SK-N-SH treated with all-trans-retinoic acid at 6 μM for 48 hours (cell line): ENCODE measurements at regions not wholly inside any gene's neighbourhood (a gene's known extent, or its start where the extent isn't known, plus 50 kb on each side); places are given as distances from the start of the nearest gene placed in this dataset.

ENCODE experiments used
- OSR1 ChIP-seq: fragments of 250-450 bp; sonication (Bioruptor Pico); IDR thresholded peaks from 2 replicates; pipeline ENCODE4 v1.8.0; 2022; ENCODE audit warnings: moderate library complexity, mild to moderate bottlenecking, inconsistent platforms
- PATZ1 ChIP-seq: fragments of 250-450 bp; sonication (Bioruptor Pico); IDR thresholded peaks from 2 replicates; pipeline ENCODE4 v1.8.0; 2020; ENCODE audit warnings: mild to moderate bottlenecking, moderate library complexity, borderline replicate concordance
- RARB ChIP-seq: fragments of 250-450 bp; sonication (Bioruptor Pico); IDR thresholded peaks from 2 replicates; pipeline ENCODE4 v1.8.0; 2021; ENCODE audit warnings: mild to moderate bottlenecking, moderate library complexity
- SNAI2 ChIP-seq: fragments of 250-450 bp; sonication (Bioruptor Pico); IDR thresholded peaks from 2 replicates; pipeline ENCODE4 v1.5.0; 2020; ENCODE audit warnings: mild to moderate bottlenecking, moderate library complexity
- ZFP3 ChIP-seq: fragments of 250-450 bp; sonication (Bioruptor Pico); IDR thresholded peaks from 2 replicates; pipeline ENCODE4 v1.5.0; 2020; ENCODE audit warnings: mild to moderate bottlenecking, moderate library complexity
- ZNF70 ChIP-seq: fragments of 450-650 bp; formaldehyde crosslinking; IDR thresholded peaks from 2 replicates; pipeline ENCODE4 v1.5.0; 2020; ENCODE audit warnings: mild to moderate bottlenecking, moderate library complexity

- TF ChIP-seq PATZ1 (no peak), OSR1 (CRISPR knock-in tag) (no peak), RARB (CRISPR knock-in tag) (no peak), ZNF70 (CRISPR knock-in tag) (no peak), SNAI2 (CRISPR knock-in tag) (no peak), ZFP3 (CRISPR knock-in tag) (no peak)
These were observed 63.2 kb upstream of the SYNDIG1 start for GRCh38 chr20:24406251-24406650.
